Adrenal gland (tissue), 5 donors: ENCODE measurements at regions not wholly inside any gene's neighbourhood (a gene's known extent, or its start where the extent isn't known, plus 50 kb on each side); places are given as distances from the start of the nearest gene placed in this dataset.

ENCODE experiments used
- CTCF ChIP-seq, 6 experiments: fragments of 450-650 bp in 4 of 6; fragments of 200-600 bp in 2 of 6; sonication (generic) in 1 of 6; IDR thresholded peaks; 1 replicate in 5 of 6; 2 replicates in 1 of 6; pipeline versions ENCODE4 v1.5.1 to v1.8.0; 2016 to 2021; ENCODE audit warnings: antibody characterized with exemption in 6 of 6, mild to moderate bottlenecking in 2 of 6, moderate library complexity in 1 of 6
- POLR2A ChIP-seq, 2 donors: fragments of 450-650 bp; IDR thresholded peaks; one replicate each; pipeline ENCODE4 v1.6.1; 2017; ENCODE audit warnings: antibody characterized with exemption in 2 of 2, mild to moderate bottlenecking in 2 of 2, moderate library complexity in 1 of 2
- donor health status: DM: no; HTN: no; CAD: no.

GRCh38 chr5:148912714-148913398 is 86.4 kb downstream of the ADRB2 start:
- TF ChIP-seq CTCF (IDR thresholded peaks at IDR 0.05) (peak in 1 of 6 experiments; percentile 11), POLR2A (IDR thresholded peaks at IDR 0.05) (no peak)
